ENCODE measurements at regions not wholly inside any gene's neighbourhood (a gene's known extent, or its start where the extent isn't known, plus 50 kb on each side); places are given as distances from the start of the nearest gene placed in this dataset.

DNA sequence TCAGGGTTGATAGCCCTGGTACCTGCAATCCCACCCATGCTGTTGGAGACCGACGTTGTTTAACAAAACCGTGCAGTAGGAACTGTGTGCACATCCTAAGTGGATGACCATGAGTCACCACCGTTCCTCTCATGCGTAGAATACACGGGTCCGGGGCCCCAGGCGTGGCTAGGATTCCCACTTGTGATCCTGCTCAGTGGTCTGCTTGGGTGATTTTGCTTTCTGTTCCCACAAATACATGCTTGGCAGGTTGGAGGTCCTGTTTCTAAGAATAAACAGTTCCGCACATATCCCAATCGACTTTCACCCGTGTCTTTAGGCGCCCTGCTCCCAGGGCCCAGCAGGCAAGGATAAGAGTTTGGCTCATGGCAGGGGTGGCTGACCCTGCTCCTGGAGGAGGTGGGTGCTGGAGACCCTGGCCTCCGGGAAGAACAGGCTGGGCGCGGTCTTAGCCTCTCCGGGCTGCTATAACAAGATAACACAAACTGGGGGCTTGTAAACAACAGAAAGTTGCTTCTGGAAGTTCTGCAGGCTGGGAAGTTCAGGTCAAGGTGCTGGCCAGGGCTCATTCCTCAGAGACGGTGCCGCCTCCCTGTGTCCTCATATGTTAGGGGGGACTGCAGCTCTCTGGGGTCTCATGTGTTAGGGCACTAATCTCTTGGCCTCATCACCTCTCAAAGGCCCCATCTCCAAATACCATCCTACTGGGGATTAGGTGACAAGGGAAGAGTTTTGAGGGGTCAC, 1028.3 kb downstream of the BRD1 start:
- Histone ChIP-seq H3K14ac (replicated peaks; ENCODE audit: low read depth, low read length) (no peak overlapping the region), H3K9me3 (ENCODE audit: control insufficient read depth, insufficient read depth, low read length) (peaks cover 71% of the 10 kb centered on the region), H2BK5ac (ENCODE audit: low read depth, low read length, poor library complexity, severe bottlenecking) (no peak overlapping the region), H4K20me1 (ENCODE audit: insufficient read depth, low read length) (no peaks in the 10 kb centered on the region), H3K56ac (ENCODE audit: extremely low read depth, insufficient read depth, low read length) (no peak overlapping the region), H3K4me3 (ENCODE audit: insufficient read depth, low read depth, low read length) (no peak overlapping the region), H3K18ac (ENCODE audit: low read depth, low read length) (no peak overlapping the region), H3K27ac (ENCODE audit: insufficient read depth, low read length) (no peak overlapping the region), H2BK120ac (ENCODE audit: low read depth, low read length) (no peak overlapping the region), H3K79me1 (ENCODE audit: low read depth in 1 of 2, low read length in 2 of 2) (no peaks in the 10 kb centered on the region), H4K5ac (ENCODE audit: low read depth, low read length) (no peak overlapping the region), H3K36me3 (ENCODE audit: control insufficient read depth, insufficient read depth, low read length) (no peaks in the 10 kb centered on the region), H2AK5ac (ENCODE audit: low read depth, low read length) (no peak overlapping the region), H2AK9ac (replicated peaks; ENCODE audit: low read depth, low read length, poor library complexity) (no peak overlapping the region), H4K91ac (ENCODE audit: insufficient read depth, low read depth, low read length) (no peak overlapping the region), H2AFZ (replicated peaks; ENCODE audit: low read length, poor library complexity) (no peak overlapping the region), H3K9ac (ENCODE audit: low read depth, low read length) (no peak overlapping the region), H3K9me1 (ENCODE audit: insufficient read depth, low read length) (no peaks in the 10 kb centered on the region), H3K27me3 (ENCODE audit: control insufficient read depth, insufficient read depth, low read length) (no peaks in the 10 kb centered on the region), H3K4me2 (ENCODE audit: low read depth, low read length) (no peak overlapping the region), H2BK15ac (ENCODE audit: low read depth, low read length) (no peak overlapping the region), H3K23ac (ENCODE audit: low read depth, low read length) (no peak overlapping the region), H2BK20ac (ENCODE audit: low read depth, low read length) (no peak overlapping the region), H3K4ac (ENCODE audit: low read depth, low read length) (no peak overlapping the region), H3K4me1 (ENCODE audit: control insufficient read depth, insufficient read depth, low read length) (no peaks in the 10 kb centered on the region), H4K8ac (ENCODE audit: low read depth in 2 of 2, low read length in 2 of 2) (no peak overlapping the region)
- in situ Hi-C loops (cut with MboI; ENCODE audit: low sequenced_read_pairs), result no loop called here
- ChIA-PET POLR2A (ENCODE audit: unreplicated experiment) (no interaction called here), CTCF (no interaction called here)
- DNase-seq (no peak), ATAC-seq (ENCODE audit: low read depth) (no peak)
- intact Hi-C loops (cut with micrococcal nuclease), result no loop called here
- dilution Hi-C loops (cut with HindIII; ENCODE audit: low sequenced_read_pairs, unreplicated experiment), result no loop called here
- 85% methylated on average over 4 of the region's 18 CpGs; no CpG with 5 or more reads in 1 of the 2 experiments for WGBS, 2 experiments (ENCODE audit: extremely low coverage in 2 of 2, insufficient read length in 1 of 2)
- no TSS peak for BruUV-seq (replicated peaks)
- TF ChIP-seq FOS (IDR thresholded peaks at IDR 0.05; ENCODE audit: low read depth, low read length) (no peak), CHD1 (IDR thresholded peaks at IDR 0.05; ENCODE audit: low read depth, low read length) (no peak), RFX5 (IDR thresholded peaks at IDR 0.05; ENCODE audit: low read depth, low read length) (no peak)

All from IMR-90 (cell line).